ENCODE measurements at regions not wholly inside any gene's neighbourhood (a gene's known extent, or its start where the extent isn't known, plus 50 kb on each side); places are given as distances from the start of the nearest gene placed in this dataset.
"Not testable (repeated sequence)": the region's sequence is repeated elsewhere in the genome, so short reads cannot be mapped to it uniquely, and the experiment has no call there.

DNA sequence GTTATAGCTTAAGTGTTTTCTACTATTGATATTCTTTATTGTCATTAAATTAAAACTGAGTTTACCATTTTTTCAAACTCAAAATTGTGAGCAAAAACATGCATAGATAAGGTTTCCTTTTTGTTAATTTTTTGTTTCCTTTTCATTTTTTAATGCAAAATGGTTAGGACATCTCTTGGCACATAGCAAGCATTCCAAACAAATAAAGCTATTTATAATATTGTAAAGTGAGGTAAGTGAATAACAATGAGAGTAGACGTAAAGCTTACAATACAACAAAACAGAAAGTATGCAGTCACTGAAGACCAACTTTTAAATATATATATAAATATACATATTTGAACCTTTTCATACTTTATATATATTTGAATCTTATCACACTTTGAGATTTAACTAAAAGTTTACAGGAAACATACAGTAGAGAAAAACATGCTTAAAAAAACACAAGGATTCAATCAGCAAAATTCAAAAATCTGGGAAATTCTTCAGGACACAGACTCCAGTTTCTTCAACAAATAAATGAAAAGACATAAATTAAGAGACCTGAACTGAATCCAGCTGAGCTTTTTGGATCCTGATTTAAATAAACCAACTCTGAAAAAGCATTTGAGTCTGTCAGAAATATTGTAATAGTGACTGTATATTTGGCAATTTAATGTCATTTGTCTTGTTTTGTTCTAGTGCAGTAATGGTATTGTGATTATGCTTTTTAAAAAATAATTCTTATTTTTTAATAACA, 67.5 kb upstream of the SAMSN1 start:
- no peak overlapping the region for H3K4me3 ChIP-seq (ENCODE audit: low read depth, low read length)
- ChIA-PET CTCF (no interaction called here), POLR2A (no interaction called here)
- no peak for TF ChIP-seq CTCF (IDR thresholded peaks at IDR 0.05; ENCODE audit: insufficient read depth, low read depth, low read length)
- no peak for DNase-seq (ENCODE audit: low read depth)
- H3K27me3 ChIP-seq (ENCODE audit: control insufficient read depth, insufficient read depth, low read length), result no peaks in the 10 kb centered on the region
- no peaks in the 10 kb centered on the region for H3K36me3 ChIP-seq (ENCODE audit: control insufficient read depth, insufficient read depth, low read length)

DNA sequence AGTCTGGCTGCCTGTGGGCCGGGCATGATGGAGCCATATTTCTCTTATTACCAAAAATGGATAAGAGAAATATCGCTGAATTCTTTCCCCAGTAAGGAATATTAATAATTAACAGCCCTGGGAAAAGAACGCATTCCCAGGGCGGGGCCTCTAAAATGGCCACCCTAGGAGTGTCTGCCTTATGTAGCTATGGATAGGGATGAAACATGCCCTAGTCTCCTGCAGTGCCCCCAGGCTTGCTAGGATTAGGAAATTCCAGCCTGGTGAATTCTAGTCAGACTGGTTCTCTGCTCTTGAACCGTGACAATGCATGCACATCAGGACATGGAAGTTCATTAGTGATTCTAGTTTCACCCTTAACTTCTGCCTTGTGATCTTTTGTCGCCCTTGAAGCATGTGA, 64.0 kb upstream of the SAMSN1 start:
- H3K36me3 ChIP-seq (ENCODE audit: control insufficient read depth, insufficient read depth, low read length); DNase-seq (ENCODE audit: low read depth); H3K27me3 ChIP-seq (ENCODE audit: control insufficient read depth, insufficient read depth, low read length); H3K4me3 ChIP-seq (ENCODE audit: low read depth, low read length); POLR2A ChIA-PET; CTCF ChIA-PET: not testable (repeated sequence)

DNA sequence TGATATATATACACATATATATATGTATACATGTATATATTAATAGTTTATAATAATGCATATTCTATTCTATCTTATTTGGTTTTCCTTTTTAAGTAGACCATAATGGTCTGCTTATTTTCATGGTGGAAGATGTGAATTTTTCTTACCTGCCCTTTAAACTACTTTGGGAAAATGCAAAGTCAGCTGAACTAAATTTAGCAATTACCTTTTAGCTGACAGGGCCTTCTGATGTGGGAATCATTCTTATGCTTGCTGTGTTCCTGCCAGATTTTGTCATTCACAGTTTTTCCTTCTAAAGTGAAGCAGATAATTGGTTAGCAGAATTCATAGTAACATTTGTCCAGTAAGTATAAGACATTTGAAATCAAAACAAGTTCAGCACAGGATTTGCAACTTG, 63.2 kb upstream of the SAMSN1 start:
- Histone ChIP-seq H3K4me3 (ENCODE audit: low read depth, low read length) (no peak overlapping the region), H3K27me3 (ENCODE audit: control insufficient read depth, insufficient read depth, low read length) (no peaks in the 10 kb centered on the region), H3K36me3 (ENCODE audit: control insufficient read depth, insufficient read depth, low read length) (no peaks in the 10 kb centered on the region)
- CTCF ChIA-PET, result no interaction called here
- no peak for TF ChIP-seq CTCF (IDR thresholded peaks at IDR 0.05; ENCODE audit: insufficient read depth, low read depth, low read length)
- POLR2A ChIA-PET, result no interaction called here
- no peak for DNase-seq (ENCODE audit: low read depth)

DNA sequence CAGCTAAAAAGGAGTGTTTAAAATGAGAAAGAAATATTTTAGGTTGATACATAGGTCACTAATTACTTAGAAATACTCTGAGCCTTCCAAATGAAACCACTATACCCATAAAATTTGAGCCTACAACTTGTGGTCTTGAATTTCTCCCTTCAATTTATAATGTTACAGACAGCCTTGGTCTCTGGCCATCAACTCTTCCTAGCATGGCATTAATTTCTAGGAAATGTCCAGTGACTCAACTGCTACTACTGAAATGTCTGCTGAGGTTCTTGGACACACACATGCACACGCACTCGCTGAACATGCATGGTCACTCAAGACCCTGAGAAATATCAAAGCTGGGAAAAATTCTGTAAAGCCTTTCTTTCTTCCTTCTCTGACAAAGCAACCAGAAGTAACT, 61.1 kb upstream of the SAMSN1 start:
- POLR2A ChIA-PET, result no interaction called here
- Histone ChIP-seq H3K4me3 (ENCODE audit: low read depth, low read length) (no peak overlapping the region), H3K27me3 (ENCODE audit: control insufficient read depth, insufficient read depth, low read length) (no peaks in the 10 kb centered on the region), H3K36me3 (ENCODE audit: control insufficient read depth, insufficient read depth, low read length) (no peaks in the 10 kb centered on the region)
- no peak for DNase-seq (ENCODE audit: low read depth)
- TF ChIP-seq CTCF (IDR thresholded peaks at IDR 0.05; ENCODE audit: insufficient read depth, low read depth, low read length), result no peak
- CTCF ChIA-PET, result no interaction called here

- POLR2A ChIA-PET, result no interaction called here
Observed at GRCh38 chr21:14603202-14603601, 57.1 kb upstream of the SAMSN1 start.

More at GRCh38 chr21:14603202-14603601, 57.1 kb upstream of the SAMSN1 start:
- no peaks in the 10 kb centered on the region for H3K27me3 ChIP-seq (ENCODE audit: control insufficient read depth, insufficient read depth, low read length)
- CTCF ChIA-PET, result no interaction called here
- DNase-seq (ENCODE audit: low read depth), result no peak
- TF ChIP-seq CTCF (IDR thresholded peaks at IDR 0.05; ENCODE audit: insufficient read depth, low read depth, low read length), result no peak
- no peaks in the 10 kb centered on the region for H3K36me3 ChIP-seq (ENCODE audit: control insufficient read depth, insufficient read depth, low read length)
- no peak overlapping the region for H3K4me3 ChIP-seq (ENCODE audit: low read depth, low read length)
